ENCODE measurements at regions not wholly inside any gene's neighbourhood (a gene's known extent, or its start where the extent isn't known, plus 50 kb on each side); places are given as distances from the start of the nearest gene placed in this dataset.

DNA sequence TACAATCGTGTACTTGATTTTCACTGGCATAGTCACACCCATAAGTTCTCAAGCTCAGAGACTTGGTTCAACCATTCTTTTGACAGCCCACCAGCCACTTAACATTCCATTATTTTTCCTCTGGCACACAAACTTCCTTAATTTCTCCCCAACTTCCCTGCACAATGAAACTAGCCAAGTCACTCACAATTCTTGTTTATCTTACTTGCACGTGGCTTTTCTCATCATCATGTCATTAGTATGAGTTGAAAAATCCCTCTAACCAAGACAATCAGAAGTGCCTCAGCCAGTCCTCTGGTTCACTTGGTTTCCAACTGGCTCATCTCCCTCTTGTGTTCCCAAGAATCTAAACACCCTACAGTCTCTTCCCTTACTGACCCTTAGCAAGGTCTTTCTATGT lies 110.5 kb upstream of the PTPRG start:
- TF ChIP-seq CTCF (IDR thresholded peaks at IDR 0.05) = no peak
- TF ChIP-seq POLR2A (IDR thresholded peaks at IDR 0.05) = no peak
